ENCODE measurements at regions not wholly inside any gene's neighbourhood (a gene's known extent, or its start where the extent isn't known, plus 50 kb on each side); places are given as distances from the start of the nearest gene placed in this dataset.

DNA sequence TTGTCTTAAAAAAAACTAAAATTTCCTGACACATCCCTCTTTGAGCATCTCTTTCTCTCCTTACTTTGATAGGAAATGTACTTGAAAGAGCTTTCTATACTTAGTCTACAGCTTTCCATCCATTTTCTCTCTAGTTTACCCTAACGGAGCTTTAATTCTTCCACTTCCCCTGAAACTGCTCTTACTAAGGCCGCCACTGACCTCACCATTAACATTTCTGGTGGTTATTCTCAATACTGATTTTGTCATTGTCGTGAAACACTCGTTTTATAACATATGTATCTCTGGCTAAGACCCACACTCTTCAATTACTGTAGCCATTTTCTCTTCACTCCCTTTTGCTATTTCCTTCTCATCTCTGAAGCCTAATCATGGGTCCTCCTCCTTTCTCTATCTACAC, 262.0 kb upstream of the FERD3L start:
- TF ChIP-seq, protein P1, sequence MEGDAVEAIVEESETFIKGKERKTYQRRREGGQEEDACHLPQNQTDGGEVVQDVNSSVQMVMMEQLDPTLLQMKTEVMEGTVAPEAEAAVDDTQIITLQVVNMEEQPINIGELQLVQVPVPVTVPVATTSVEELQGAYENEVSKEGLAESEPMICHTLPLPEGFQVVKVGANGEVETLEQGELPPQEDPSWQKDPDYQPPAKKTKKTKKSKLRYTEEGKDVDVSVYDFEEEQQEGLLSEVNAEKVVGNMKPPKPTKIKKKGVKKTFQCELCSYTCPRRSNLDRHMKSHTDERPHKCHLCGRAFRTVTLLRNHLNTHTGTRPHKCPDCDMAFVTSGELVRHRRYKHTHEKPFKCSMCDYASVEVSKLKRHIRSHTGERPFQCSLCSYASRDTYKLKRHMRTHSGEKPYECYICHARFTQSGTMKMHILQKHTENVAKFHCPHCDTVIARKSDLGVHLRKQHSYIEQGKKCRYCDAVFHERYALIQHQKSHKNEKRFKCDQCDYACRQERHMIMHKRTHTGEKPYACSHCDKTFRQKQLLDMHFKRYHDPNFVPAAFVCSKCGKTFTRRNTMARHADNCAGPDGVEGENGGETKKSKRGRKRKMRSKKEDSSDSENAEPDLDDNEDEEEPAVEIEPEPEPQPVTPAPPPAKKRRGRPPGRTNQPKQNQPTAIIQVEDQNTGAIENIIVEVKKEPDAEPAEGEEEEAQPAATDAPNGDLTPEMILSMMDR (IDR thresholded peaks at IDR 0.05; ENCODE audit: borderline replicate concordance, control extremely low read depth, extremely low read depth, insufficient read depth, missing control alignments) = no peak
- in situ Hi-C loops (cut with MboI; ENCODE audit: low sequenced_read_pairs, unreplicated experiment) = no loop called here
- peak; percentile 3 for DNase-seq (ENCODE audit: low spot score)

DNA sequence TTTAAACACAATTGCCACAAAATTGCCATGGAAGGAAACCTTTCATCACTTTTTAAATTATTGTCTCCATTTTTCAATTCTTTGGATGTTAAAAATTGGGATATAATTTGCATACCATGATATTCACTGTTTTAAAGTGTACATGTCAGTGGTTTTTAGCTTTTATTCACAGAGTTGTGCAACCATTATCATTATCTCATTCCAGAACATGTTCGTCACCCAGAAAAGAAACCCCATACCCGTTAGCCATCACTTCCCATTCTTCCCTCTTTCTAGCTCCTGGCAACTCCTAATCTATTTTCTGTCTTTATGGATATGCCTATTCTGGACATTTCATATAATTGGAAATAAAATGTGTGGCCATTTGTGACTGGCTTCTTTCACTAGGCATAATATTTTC, 260.3 kb upstream of the FERD3L start:
- no peak for DNase-seq (ENCODE audit: low spot score)
- TF ChIP-seq, protein P1 (IDR thresholded peaks at IDR 0.05; ENCODE audit: borderline replicate concordance, control extremely low read depth, extremely low read depth, insufficient read depth, missing control alignments) = no peak
- in situ Hi-C loops (cut with MboI; ENCODE audit: low sequenced_read_pairs, unreplicated experiment) = no loop called here

DNA sequence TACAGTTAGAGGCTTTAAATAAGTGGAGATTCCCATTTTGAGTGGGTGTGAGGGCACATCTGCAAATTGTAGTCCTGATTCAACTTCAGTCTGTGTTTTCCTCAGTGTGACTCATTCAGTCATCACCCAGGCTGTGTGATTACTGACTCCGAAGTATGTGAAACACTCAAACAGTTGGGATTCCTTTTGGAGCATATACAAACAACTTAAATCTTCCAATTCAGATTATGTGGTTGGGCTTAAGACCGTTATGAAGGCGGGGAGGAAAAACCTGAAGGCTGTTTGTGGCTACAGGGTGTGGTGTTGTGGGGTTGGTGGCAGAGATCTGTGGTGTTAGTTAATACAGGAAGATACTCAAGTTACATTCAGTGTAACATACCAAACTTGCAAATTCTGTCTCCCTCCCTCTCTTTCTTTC, 259.7 kb upstream of the FERD3L start:
- TF ChIP-seq, protein P1 (IDR thresholded peaks at IDR 0.05; ENCODE audit: borderline replicate concordance, control extremely low read depth, extremely low read depth, insufficient read depth, missing control alignments) = no peak
- in situ Hi-C loops (cut with MboI; ENCODE audit: low sequenced_read_pairs, unreplicated experiment) = no loop called here
- DNase-seq (ENCODE audit: low spot score) = no peak

DNA sequence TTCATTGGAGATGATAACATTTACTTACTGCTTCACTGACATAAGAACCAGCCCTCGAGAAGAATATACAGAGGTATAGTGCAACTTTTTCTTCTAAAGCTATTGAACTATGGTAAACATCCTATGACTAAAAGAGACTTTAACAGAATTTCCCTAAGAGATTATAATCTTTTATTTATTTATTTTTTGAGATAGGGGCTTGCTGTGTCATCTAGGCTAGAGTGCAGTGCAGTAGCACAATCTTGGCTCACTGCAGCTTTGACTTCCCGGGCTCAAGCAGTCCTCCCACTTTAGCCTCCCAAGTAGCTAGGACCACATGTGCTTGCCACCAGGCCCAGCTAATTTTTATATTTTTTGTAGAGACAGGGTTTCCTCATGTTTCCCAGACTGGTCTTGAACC, 258.5 kb upstream of the FERD3L start:
- TF ChIP-seq, protein P1 (IDR thresholded peaks at IDR 0.05; ENCODE audit: borderline replicate concordance, control extremely low read depth, extremely low read depth, insufficient read depth, missing control alignments) = no peak
- DNase-seq (ENCODE audit: low spot score) = no peak
- in situ Hi-C loops (cut with MboI; ENCODE audit: low sequenced_read_pairs, unreplicated experiment) = no loop called here

DNA sequence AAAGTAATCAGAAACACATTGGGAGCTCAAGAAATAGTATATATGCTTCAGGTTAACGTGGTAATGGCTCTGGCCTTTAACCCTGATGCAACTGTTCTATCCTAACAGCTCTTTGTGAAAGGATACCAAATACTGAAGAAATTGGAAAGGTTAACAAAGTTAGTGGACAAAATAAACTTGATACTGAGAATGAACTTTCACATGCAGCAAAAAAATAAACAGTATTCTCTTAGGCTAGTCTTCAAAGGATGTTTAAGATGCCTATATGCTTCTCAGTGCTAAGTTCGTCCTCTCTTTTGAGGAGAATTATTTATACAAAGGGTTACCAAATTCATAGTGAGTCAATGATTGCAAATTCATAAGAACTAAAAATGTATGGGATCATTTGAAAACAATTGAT, 256.2 kb upstream of the FERD3L start:
- DNase-seq (ENCODE audit: low spot score) = no peak
- in situ Hi-C loops (cut with MboI; ENCODE audit: low sequenced_read_pairs, unreplicated experiment) = no loop called here
- TF ChIP-seq, protein P1 (IDR thresholded peaks at IDR 0.05; ENCODE audit: borderline replicate concordance, control extremely low read depth, extremely low read depth, insufficient read depth, missing control alignments) = no peak

DNA sequence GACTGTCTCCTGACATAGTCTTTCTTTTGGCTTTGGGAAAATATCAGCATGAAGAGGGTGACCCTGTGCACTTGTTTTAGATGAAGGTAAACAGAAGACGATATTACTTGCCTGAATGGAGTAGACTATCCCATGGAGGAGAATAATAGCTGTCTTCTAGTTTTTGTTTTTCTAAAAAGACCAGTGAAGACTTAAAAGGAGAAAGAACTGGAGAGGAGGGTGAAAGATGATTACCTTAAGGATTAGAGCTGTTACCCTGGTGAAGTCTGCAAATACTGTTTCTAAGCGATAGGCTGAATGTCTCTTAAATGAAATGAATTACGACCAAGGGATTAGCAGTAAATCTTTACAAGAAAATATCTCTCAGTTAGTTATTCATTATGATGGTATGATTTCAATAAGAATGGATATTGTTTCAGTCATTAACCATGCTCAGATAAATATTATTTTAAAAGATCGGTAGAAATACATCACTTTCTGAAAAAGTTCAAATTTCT, 255.6 kb upstream of the FERD3L start:
- in situ Hi-C loops (cut with MboI; ENCODE audit: low sequenced_read_pairs, unreplicated experiment) = no loop called here
- no peak for DNase-seq (ENCODE audit: low spot score)
- TF ChIP-seq, protein P1 (IDR thresholded peaks at IDR 0.05; ENCODE audit: borderline replicate concordance, control extremely low read depth, extremely low read depth, insufficient read depth, missing control alignments) = no peak

DNA sequence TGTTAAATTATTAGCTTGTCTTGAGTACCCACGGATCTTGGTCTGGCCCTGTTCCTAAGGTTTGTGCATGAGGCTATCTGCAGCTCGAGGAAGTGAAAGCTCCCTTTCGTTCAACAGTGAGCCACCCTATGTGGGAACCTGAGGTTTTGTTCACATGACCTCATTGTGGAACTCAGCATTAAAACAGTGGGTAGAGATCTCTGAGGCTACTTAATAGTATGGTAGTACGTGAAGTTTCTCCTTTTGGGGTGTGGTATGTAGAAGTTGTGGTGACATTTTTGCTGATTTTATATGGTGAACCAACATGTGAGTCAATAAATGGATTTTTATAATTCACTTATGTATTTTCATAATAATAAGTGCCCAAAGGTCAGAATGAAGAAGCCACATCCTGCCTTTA, 252.7 kb upstream of the FERD3L start:
- in situ Hi-C loops (cut with MboI; ENCODE audit: low sequenced_read_pairs, unreplicated experiment) = no loop called here
- TF ChIP-seq, protein P1 (IDR thresholded peaks at IDR 0.05; ENCODE audit: borderline replicate concordance, control extremely low read depth, extremely low read depth, insufficient read depth, missing control alignments) = no peak

More for the DNA sequence above, 252.7 kb upstream of the FERD3L start:
- DNase-seq (ENCODE audit: low spot score) = peak; percentile 33

All from GM13976 (cell line).